Suppressor macrophage treated with lipopolysaccharide for 1 hour (primary cell): ENCODE measurements at regions not wholly inside any gene's neighbourhood (a gene's known extent, or its start where the extent isn't known, plus 50 kb on each side); places are given as distances from the start of the nearest gene placed in this dataset.
"Not testable (repeated sequence)": the region's sequence is repeated elsewhere in the genome, so short reads cannot be mapped to it uniquely, and the experiment has no call there.

Source experiments
- DNase-seq, 3 donors: peaks; one replicate each; pipeline ENCODE4 v3.0.0-alpha.2; 2020 to 2022

DNA sequence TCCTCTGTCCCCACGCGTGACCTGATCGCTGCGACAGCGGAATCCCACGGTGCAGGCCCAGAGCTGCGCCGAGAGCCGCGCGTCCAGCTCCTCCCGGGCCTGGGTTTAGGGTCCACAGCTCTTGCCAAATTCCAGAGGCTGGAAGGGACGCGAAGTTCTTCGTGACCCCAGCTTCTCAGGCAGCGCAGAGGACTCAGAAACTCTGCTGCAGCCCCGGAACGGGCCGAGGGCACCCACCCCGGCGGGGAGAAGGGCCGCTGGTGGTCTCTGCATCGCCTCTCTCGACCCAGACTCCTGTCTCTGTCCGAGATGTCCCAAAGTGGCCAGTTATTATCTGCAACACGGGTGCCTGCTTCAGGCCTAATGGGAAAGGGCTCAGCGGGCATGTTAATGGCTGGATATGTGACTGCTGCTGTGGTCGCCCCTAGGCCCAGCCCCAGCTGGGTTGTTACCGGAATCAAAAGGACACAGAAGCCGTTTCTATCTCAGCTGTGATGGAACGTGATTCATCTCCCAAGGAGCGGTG, 236.4 kb downstream of the VRK1 start:
- no peak for DNase-seq

DNA sequence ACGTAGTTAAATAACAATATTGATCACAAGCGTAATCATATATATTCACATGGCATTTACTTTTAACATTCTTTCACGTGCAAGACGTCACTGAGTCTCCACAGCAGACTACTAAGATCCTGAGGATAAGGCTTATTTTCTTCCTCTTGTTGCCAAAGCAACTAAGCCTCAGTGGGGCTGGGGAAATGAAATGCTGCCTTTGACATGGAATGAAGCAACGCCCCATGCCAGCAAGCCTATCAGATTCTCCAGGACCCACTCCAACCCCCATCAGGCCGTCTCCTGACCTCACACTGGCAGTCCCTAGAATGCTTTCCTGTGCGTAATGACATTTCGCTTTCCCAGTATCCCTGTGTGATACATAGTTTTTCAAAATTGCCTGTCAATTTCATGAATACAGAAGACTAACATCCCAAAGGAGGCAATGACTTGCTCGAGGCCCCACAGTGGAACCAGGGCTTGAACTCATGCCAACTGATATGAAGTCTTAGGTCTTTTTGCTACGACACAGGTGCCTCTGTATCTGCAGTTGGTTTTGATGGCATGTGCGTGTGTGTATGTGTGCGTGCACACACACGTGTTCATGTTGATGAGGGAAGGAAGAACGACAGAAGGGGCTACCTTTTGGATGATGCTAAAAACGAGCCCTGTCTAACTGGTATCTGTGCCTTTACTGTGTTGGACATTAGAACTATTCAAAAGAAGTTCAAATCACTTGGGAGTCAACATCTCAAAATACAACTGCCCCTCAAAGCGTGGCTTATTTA, 239.1 kb downstream of the VRK1 start:
- no peak for DNase-seq

DNA sequence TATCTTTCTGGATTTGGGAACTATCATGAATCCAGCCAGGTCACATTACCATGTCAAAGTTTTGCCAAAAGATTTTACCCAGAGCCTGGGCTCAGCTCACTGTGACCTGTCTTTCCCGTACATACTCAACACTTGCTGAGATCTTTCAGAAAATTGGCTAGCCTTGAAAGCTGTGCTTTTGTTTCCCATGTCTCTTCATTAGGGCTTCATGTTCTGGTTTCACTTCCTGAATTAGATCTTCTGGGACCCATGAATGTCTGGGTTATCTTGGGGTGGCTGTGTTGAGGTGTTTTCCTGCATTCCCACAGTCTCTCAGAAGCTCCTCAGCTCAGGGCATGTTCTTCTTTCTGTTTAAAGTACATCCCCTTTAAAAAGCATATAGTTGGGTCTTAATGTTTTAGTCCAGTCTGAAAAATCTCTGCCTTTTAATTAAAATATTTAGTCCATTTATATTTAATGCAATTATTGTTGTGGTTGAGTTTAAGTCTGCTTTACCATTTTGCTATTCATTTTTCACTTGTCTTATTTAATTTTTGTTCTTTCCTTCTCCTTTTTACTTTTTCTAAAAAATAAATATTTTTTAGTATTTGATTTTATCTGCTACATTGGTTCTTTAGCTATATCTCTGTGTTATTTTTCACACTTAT, 242.7 kb downstream of the VRK1 start:
- no peak for DNase-seq

DNA sequence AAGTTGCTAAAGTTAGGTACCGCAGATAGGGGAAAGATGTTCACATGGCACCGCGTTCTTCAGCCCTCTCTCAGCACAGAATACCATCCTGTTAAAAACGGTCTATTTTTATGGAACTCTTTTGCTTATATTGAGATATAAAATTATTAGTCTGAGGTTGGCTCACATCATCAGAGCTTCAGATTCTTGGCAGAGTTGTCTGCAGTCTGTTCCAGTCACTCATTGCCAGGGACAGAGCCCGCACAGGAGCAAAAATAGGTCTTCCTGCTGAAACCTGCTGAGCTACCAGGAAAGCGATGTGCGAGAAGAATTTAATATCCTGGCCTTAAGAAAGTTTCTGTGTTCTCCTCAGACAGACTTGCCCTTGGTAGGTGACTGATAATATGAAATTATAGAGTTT, 249.8 kb downstream of the VRK1 start:
- no peak for DNase-seq

DNA sequence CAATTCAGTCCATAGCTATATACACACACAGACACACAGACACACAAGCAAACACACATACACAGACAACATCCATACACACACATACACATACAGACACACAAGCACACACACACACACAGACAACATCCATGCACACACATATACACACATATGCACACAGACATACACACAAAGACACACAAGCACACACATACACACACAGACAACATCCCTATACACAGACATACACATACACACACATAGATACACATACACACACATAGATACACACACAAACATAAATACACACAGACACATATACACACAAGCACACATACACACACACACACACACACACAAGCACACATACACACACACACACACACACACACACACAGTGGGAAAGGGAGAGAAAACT, 254.8 kb downstream of the VRK1 start:
- no peak for DNase-seq

DNA sequence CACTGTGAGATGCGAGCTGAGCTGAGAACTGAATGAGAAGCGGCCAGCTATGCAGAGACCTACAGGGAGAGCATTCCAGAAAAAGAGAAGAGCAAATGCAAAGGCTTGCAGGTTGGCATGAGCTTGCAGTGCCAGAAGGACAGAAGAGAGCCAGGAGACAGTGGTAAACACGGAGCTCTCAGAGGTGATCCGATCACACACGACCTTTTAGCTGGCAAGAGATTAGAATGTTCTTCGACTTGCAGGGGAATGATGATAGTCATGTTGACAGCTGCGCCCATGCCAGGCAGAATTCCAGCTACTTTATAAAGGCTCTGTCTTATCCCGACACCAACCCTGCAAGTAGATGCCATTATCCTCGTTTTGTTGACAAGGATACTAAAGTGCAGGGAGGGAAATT, 256.8 kb downstream of the VRK1 start:
- no peak for DNase-seq

DNA sequence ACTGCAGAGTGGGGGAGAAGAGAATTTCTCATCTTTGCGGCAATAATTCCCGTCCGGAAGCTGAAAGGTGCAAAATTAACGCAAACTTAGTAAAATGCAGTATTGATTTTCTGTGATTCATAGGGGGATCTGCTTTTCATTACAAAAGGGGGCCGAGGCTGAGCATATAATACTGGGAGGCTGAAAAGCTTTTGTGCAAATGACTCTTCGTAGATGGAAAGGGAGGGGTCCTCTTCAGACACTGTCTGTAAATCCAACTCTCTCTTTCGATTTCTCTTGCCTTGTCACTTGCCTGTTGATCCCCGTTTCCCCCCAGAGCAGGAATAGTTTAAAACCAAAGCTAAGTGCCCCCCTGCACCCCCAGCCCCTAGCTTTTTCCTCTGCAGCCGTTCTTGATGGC, 258.2 kb downstream of the VRK1 start:
- DNase-seq = no peak

DNA sequence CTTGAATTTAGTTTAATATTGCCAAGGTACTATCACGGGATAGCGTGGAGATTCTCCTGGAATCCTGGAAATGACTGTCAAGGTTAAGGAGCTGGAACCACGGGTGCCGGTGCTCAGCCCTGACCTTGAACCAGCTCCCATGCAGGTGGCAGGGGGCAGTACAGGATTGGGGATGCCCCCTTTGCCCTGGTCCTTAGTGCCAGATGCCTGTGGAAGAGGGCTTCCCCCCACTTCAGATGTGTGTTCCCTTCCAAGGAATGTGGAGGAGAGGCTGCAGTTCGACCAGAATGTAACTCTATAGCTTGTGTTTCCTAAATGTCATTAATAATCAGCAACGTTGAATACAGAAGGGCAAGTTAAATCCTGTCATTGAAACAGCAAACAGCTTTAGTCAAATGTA, 258.9 kb downstream of the VRK1 start:
- no peak for DNase-seq

DNA sequence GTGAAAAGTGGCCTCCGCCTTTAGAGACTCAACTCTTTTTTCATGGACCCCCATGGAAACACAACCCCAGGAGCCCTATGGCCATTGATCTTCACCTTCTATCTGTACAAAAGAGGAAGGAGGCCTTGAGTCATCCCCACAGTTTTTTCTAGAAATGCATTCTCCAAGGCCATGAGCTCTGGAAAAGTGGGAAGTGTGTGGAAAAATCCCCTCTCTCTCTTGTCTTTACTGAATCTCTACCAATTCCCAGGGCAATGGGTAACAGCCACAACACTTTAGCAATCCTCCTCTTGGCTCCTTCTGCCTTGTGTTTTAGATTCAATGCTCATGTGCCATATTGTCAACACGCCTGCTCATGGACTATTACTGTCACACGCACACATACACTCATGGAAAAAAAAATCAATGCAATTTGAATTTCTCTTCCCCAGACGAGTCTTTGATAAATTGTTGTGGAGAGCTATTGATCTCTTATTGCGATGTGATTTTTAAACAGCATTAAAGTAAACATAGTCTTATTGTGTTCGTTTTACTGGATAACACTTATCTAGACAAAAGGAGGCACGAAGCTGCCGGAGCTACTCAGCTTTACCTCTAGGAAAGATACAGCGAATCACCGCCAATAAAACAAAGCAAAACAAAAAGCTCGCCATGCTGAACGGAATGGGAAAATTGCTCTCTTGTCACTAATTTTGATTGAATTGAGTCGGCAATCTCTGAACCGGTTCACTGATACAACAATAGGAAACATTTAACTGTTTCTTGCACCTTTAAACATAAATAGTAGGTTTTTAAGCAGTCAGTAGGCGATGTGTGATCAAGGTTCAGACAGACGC, 260.3 kb downstream of the VRK1 start:
- DNase-seq = no peak

DNA sequence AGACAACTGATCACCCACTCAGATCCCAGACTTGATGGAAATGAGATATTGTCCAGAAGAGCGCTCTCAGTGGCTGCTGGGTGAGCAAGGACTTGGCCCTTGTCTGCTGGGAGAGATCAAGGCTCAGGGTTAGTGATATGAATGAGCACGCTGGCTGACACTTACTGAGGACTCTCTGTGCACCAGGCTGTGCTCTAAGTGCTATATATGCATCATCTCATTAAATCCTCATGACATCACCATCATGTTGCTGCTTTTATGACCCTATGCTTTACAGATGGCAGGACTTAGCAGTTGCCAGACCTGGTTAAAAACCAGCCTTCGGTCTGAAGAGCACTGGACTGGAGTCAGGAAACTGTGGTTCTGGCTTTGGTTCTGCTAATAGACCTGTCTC, 260.9 kb downstream of the VRK1 start:
- DNase-seq = no peak

DNA sequence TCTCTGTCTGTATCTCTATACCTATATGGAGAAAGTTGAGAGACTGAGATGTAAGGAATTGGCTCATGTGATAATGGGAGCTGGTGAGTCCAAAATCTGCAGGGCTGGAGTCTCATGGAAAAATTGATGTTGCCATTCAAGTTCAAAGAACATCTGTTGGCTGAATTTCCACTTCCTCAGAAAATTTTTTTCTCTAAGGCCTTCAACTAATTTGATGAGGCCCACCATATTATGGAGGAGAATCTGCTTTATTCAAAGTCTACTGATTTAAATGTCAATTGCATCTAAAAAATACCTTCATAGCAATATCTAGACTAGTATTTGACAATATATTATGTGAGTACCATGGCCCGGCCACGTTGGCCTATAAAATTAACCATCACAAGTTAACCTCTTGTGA, 261.4 kb downstream of the VRK1 start:
- DNase-seq = no peak

DNA sequence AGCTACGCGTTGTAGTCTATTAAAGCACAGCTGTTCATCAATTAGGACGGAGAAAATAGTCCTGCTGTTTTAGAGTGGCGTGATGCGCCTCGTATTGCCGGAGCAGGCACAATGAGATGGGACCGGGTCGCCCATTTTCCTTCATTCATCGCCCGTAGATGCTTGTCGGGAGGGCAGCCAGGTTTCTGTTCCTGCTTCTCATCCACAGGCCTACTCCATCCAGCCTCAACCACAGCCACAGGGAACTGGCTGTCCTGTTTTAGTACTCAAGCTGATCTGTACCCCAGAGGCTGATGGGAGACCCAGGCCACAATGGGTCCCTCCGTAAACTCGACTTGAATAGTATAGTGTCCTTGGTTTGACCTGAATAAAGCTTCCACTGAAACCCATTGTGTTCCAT, 264.0 kb downstream of the VRK1 start:
- DNase-seq = no peak

DNA sequence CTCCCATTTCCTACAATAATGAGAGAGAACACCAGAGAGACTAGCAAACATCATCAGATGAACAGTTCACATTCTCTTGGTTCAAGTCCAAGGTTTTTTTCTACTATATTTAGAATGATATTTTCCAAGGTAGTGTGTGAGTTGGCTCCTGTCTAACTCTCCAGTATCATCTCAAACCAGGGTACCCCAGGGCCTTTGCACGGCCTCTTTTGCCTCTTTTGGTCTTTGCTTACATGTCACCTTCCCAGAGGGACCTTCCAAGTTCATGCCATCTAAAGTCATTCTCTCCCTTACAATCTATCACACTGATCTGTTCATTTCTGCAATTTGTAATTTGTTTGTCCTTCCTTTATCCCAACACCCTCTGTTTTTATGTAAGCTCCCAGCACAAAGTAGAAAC, 264.5 kb downstream of the VRK1 start:
- DNase-seq = no peak

DNA sequence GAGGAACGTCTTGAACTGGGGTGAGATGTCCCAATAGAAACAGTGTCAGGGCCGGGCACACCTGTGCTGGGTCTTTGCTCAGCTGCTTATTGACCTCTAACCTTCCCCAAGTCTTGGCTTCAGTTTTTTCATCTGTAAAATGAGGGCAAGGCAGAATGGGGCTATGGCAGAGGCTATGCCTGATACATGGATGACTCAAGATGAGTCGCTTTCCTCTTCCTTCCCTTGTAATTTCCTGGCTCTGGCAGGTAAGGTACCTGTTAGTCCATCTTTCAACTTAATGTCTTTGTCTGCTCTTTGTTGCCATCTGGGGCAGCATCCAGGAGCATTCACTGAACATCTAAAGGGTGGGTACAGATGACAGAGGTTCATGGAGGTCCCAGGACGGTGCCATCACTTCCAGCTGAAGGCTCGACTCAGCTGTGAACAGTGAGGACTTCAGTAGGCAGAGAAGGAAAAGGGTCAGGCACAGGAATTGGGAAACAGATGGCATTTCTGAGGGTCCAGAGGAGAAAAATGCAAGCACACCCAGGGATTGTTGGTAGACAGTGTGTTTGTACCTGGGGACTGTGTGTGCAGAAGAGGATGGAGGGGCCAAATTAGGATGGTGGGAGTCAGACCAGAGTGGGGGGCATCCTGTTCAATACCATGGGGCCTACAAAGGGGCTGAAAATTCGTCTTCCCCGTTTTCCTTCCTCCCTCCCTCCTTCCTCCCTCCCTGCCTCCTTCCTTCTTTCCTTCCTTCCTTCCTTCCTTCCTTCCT, 268.3 kb downstream of the VRK1 start:
- DNase-seq = no peak

DNA sequence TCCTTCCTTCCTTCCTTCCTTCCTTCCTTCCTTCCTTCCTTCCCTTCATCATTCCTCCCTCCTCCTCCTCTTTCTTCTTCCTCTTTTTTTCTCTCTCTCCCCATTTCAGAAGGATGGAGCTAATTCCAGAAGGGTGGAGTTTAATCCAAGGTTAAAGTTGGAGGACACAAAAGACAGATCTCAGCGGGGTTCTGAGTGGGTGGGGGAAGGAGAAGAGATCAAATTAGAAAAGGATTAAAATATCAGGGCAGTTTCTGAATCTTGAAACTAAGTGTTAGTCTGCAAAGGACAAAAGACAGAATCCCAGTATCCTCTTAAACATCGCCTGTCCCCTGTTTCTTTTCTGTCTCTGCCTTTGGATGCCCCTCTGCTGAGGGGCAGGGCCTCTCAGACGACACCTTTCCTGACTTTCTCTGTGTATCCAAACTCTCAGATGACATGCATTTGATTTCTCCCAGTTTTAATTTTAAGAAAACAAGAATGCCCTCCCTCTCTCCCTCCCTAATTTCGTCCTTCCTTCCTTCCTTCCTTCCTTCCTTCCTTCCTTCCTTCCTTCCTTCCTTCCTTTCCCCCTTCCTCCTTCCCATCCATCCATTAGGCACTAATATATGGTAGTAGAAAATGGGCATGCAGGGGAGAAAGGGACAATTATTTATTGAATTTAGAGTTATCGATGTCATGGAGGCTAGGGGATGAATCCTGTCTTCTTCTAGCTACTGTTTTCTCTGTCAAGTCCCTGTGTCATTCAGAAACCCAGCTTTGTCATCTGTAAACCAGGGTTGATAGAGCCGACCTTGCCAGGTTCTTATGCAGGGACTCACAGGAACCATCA, 269.1 kb downstream of the VRK1 start:
- DNase-seq = no peak

DNA sequence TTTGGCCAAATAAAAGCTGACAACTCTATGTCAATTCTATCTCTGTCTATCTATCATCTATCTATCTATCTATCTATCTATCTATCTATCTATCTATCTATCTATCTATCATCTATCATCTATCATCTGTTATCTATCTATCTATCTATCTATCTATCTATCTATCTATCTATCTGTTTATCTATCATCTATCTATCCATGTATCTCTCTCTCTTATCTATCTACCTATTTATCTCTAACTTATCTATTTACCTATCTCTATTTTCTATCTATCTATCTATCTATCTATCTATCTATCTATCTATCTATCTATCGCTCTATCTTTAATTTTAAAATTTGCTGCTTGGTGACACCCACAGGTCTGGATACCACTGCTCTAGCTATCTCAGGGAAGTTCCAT, 271.1 kb downstream of the VRK1 start:
- not testable (repeated sequence) for DNase-seq

DNA sequence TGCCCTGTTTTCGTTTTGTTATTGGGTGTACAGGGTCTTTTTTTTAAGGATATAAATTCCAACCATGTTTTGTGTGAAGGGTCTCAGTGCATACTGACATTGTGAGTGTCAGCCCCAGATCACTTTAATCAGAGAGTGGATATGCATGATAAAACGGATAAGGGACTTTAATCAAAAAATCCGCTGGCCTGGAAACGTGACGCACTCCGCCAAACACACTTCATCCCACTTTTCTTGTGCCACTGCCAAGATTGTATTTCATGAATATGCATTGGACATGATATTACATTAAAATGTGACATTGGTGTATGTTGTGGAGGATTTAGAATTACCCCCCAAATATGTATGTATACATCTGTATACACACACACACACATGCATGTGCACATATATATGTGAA, 273.1 kb downstream of the VRK1 start:
- DNase-seq = no peak

DNA sequence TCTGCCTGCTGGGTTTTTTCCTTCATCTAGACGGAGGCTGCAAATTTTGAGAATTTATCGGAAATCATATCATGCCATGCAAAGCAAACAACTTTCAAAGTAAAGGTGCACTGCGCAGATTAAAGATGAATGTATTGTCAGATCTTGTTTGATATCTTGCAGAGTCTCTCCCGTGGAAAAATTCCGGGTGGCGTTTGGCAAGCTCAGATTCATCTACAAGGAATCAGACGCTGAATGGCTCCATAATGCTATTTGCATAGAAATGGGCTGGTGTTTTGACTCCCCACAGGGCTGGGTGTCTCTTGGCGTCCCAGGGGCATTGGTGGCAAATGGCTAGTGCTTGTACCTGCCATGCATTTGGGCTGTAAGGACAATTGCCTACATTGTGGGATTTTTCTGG, 274.0 kb downstream of the VRK1 start:
- DNase-seq = no peak

DNA sequence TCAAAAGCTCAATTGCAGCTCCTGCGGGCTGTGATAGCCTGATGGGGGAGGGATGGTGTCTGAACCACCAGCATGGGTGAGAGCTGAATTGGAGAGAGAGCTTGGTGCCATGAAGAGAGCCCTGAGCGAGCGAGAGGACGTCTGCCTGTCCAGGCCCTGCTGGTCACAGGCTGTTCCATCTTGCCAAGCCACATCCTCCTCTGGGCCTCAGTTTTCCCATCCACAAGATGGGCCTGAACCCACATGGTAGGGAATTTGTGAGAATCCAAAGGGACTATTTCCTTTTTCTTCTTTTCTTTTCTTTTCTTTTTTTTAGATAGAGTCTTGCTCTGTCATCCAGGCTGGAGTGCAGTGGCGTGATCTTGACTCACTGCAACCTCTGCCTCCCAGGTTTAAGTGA, 276.4 kb downstream of the VRK1 start:
- no peak for DNase-seq

DNA sequence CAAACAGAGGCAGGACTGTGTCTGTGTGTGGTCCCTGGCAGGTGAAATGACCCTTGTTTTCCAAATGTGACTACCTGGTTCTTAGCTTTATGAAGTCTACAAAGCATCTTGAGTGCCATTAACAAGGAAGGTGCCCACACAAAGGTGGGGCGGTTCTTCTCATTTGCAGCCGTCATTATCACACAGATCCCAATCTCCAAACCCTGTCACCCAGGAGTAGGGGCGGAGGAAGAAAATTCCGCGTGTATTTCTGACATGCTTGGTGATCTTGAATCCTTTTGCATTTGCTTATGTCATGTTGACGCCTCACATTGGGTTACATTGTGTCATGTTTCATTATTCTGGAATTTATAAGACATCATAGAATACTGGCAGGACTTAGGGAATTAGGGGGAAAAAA, 277.3 kb downstream of the VRK1 start:
- peak in 1 of 3 donors; percentile 4 for DNase-seq

DNA sequence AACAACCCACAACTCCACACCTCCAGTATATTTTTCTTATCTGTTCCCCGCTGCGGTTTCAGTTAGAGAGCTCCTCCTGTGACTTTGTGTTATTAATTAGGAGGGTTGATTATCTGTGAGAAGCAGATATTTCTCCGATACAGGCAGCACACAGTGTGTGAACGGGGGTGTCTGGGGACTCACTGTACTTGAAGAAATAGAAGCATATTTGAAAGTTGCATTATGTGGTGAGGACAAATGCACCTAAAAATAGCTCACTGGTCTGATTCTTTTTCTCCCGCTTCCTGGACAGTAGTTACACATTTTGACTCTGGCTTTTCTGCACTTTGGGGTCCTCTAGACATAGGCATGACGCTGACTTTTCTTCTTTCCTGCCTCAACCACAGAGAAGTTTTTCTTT, 277.7 kb downstream of the VRK1 start:
- peak in 1 of 3 donors; percentile 3 for DNase-seq

DNA sequence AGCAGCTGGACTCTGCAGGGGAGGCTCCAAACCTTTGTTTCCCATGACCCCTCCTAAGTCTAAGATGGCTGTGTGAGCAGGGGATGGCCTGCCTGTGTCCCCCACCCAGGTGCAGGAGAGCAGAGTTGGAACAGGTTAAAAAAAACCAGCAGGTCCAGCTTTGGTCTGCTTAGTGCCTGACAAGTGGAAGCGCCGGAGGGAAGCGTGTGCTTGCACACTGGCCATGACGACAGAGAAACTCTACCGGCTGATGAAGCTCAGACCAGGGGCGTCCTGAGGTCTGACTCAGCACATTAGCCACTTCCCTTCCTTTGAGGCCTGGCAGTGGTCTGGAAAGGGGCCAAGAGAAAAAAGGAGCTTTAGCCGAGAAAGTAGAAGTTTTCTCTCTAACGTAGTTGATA, 280.1 kb downstream of the VRK1 start:
- peak; percentile 79 to 87 (median 85) for DNase-seq
